ENCODE measurements at regions not wholly inside any gene's neighbourhood (a gene's known extent, or its start where the extent isn't known, plus 50 kb on each side); places are given as distances from the start of the nearest gene placed in this dataset.

- Histone ChIP-seq H3K4me3 (ENCODE audit: insufficient read depth, low read depth, low read length) (no peak overlapping the region), H2AK9ac (replicated peaks; ENCODE audit: low read depth, low read length, poor library complexity) (no peak overlapping the region), H3K36me3 (ENCODE audit: control insufficient read depth, insufficient read depth, low read length) (no peaks in the 10 kb centered on the region), H3K4me1 (ENCODE audit: control insufficient read depth, insufficient read depth, low read length) (no peaks in the 10 kb centered on the region), H4K91ac (ENCODE audit: insufficient read depth, low read depth, low read length) (no peak overlapping the region), H3K4me2 (ENCODE audit: low read depth, low read length) (no peak overlapping the region), H4K5ac (ENCODE audit: low read depth, low read length) (no peak overlapping the region), H3K79me1 (ENCODE audit: low read depth in 1 of 2, low read length in 2 of 2) (no peaks in the 10 kb centered on the region), H3K14ac (replicated peaks; ENCODE audit: low read depth, low read length) (no peak overlapping the region), H2BK5ac (ENCODE audit: low read depth, low read length, poor library complexity, severe bottlenecking) (no peak overlapping the region), H2BK120ac (ENCODE audit: low read depth, low read length) (no peak overlapping the region), H3K23ac (ENCODE audit: low read depth, low read length) (no peak overlapping the region), H2BK15ac (ENCODE audit: low read depth, low read length) (no peak overlapping the region), H2BK20ac (ENCODE audit: low read depth, low read length) (no peak overlapping the region), H3K27ac (ENCODE audit: insufficient read depth, low read length) (no peak overlapping the region), H2AFZ (replicated peaks; ENCODE audit: low read length, poor library complexity) (no peak overlapping the region), H3K9me1 (ENCODE audit: insufficient read depth, low read length) (no peaks in the 10 kb centered on the region), H3K4ac (ENCODE audit: low read depth, low read length) (no peak overlapping the region), H2AK5ac (ENCODE audit: low read depth, low read length) (no peak overlapping the region), H3K27me3 (ENCODE audit: control insufficient read depth, insufficient read depth, low read length) (0 out of 2 replicates have a peak, but pooled peaks cover 1% of the 10 kb centered on the region), H4K8ac (ENCODE audit: low read depth in 2 of 2, low read length in 2 of 2) (no peak overlapping the region), H3K56ac (ENCODE audit: extremely low read depth, insufficient read depth, low read length) (no peak overlapping the region), H3K9ac (ENCODE audit: low read depth, low read length) (no peak overlapping the region), H3K9me3 (ENCODE audit: control insufficient read depth, insufficient read depth, low read length) (no peaks in the 10 kb centered on the region), H4K20me1 (ENCODE audit: insufficient read depth, low read length) (no peaks in the 10 kb centered on the region), H3K18ac (ENCODE audit: low read depth, low read length) (no peak overlapping the region)
- no peak for TF ChIP-seq BHLHE40 (IDR thresholded peaks at IDR 0.05; ENCODE audit: low read depth, low read length)
- no peak for TF ChIP-seq RAD21 (IDR thresholded peaks at IDR 0.05; ENCODE audit: low read length)
- no peak for TF ChIP-seq MAZ (IDR thresholded peaks at IDR 0.05; ENCODE audit: borderline replicate concordance, low read depth, low read length)
- no peak for TF ChIP-seq SMC3 (IDR thresholded peaks at IDR 0.05; ENCODE audit: low read depth, low read length)
- TF ChIP-seq RFX5 (IDR thresholded peaks at IDR 0.05; ENCODE audit: low read depth, low read length): no peak
- no peak for TF ChIP-seq MAFK (IDR thresholded peaks at IDR 0.05; ENCODE audit: low read depth, low read length)
- no peak for TF ChIP-seq CEBPB (IDR thresholded peaks at IDR 0.05; ENCODE audit: low read depth, low read length)
- no peak for TF ChIP-seq NFE2L2 (IDR thresholded peaks at IDR 0.05; ENCODE audit: low read depth, low read length)
- TF ChIP-seq RCOR1 (IDR thresholded peaks at IDR 0.05; ENCODE audit: insufficient replicate concordance, low read length): no peak
- no peak for TF ChIP-seq USF2 (IDR thresholded peaks at IDR 0.05; ENCODE audit: low read depth, low read length)
- no peak for TF ChIP-seq CHD1 (IDR thresholded peaks at IDR 0.05; ENCODE audit: low read depth, low read length)
- no peak for TF ChIP-seq CTCF (conservative IDR thresholded peaks at IDR 0.05; ENCODE audit: low read depth, low read length)
- no peak for TF ChIP-seq FOS (IDR thresholded peaks at IDR 0.05; ENCODE audit: low read depth, low read length)
- no peak for TF ChIP-seq MXI1 (IDR thresholded peaks at IDR 0.05; ENCODE audit: borderline replicate concordance, low read depth, low read length)
- TF ChIP-seq POLR2A (IDR thresholded peaks at IDR 0.05; ENCODE audit: low read depth, low read length): no peak
- no peak for TF ChIP-seq ELK1 (IDR thresholded peaks at IDR 0.05; ENCODE audit: borderline replicate concordance, low read depth, low read length)
- WGBS, 2 experiments (ENCODE audit: extremely low coverage in 2 of 2, insufficient read length in 1 of 2): no CpG with 5 or more reads among the region's 1 CpG
- POLR2A ChIA-PET (ENCODE audit: unreplicated experiment): no interaction called here
- intact Hi-C loops (cut with micrococcal nuclease) (no loop called here), in situ Hi-C loops (cut with MboI; ENCODE audit: low sequenced_read_pairs) (no loop called here), dilution Hi-C loops (cut with HindIII; ENCODE audit: low sequenced_read_pairs, unreplicated experiment) (no loop called here)
- BruUV-seq (replicated peaks): no TSS peak
- DNase-seq: no peak
- no peak for ATAC-seq (ENCODE audit: low read depth)
- CTCF ChIA-PET: no interaction called here
Observed at GRCh38 chr9:73053543-73053942, 98.1 kb upstream of the ANXA1 start.

All from IMR-90 (cell line).